Left ventricle myocardium superior (tissue), 1 donor: ENCODE measurements at regions not wholly inside any gene's neighbourhood (a gene's known extent, or its start where the extent isn't known, plus 50 kb on each side); places are given as distances from the start of the nearest gene placed in this dataset.
"Not testable (repeated sequence)": the region's sequence is repeated elsewhere in the genome, so short reads cannot be mapped to it uniquely, and the experiment has no call there.

ENCODE experiments used
- ATAC-seq: fragments of 200-7000 bp; cut with Tn5 transposase; one replicate; pipeline ENCODE4 v1.9.1; 2020; ENCODE audit warnings: mild to moderate bottlenecking, moderate library complexity
- DNase-seq: peaks from one replicate; pipeline ENCODE4 v3.0.0-alpha.2; 2020
- intact Hi-C: fragments of 100-400 bp; cut with micrococcal nuclease; formaldehyde crosslinking; loops from one replicate; pipeline ENCODE4 v1.11.0; 2022
- donor health status: DM: no; HTN: yes; CAD: no; lungs with severe emphysema.

DNA sequence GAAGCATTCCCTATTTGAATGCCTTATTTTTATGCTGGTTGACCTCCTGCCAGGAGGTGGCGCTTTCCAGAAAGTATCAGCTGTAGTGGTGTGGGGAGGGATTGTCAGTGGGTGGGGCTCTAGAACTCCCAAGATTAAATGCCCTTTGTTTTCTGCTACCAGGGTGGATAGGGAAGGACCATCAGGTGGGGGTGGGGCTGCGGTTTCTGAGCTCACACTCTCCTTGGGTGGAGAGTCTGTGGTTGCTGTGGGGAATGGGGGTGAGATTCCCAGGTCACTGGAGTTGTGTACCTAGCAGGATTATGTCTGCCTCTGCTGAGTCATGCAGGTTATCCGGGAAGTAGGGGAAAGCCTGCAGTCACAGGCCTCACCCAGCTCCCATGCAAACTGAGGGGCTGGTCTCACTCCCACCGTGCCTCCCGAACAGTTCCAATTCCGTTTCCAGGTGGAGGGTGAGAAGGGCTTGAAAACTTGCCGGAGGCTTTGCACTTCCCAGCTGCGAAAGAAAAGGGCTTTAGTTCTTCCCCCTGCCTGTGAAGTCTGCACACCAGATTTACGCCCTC, 68.3 kb downstream of the ALG10B start:
- DNase-seq: no peak
- no peak for ATAC-seq
- intact Hi-C loops: no loop called here

DNA sequence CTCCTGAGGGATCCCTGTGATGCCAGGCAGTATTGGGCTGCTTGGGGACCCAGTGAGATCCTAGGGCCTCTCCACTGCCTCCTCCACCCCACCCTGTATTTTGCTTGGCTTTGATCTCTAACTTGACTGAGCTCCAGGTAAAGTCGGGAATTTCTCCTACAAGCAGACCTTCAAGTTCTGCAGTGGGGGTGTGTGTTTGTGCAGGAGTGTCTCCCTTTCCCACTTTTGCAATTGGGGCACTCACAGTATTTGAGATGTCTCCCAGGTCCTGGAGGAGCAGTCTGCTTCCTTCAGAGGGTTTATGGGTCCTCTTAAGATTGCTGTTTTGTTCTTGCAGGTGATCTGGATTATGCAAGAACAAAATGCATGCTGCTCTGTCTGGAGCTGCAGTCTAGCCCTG, 68.9 kb downstream of the ALG10B start:
- DNase-seq (no peak), ATAC-seq (no peak)
- intact Hi-C loops: no loop called here

DNA sequence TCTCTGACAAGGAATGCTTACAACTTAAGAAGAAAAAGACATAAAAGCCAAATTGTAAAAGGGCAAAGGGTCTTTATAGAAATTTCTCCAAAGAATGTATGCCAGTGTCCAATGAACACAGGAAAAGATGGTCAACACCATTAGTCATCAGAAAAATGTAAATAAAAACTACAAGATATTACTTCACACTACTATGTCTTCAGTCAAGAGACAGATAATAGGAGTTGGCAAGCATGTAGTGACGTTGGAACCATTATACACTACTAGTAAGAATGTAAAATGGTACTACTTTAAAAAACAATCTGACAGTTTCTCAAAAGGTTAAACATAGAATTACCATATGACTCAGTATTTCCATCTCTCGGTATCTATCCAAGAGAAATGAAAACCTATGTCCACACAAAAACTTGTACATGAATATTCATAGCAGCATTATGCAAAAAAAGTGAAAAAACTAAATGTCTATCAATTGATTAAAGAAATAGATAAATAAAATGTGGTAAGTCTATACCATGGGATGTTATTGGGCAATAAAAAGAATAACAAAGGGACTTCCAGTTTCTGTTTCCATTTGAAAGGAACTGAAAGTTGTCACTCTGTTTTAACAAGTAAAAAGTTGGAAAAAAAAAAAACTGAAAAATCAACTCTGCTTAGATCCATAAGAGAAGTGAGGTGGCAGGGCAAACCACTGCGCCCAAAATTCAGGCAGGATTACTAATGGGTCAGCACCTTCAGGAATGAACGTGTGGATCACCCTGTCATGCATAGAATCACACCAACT, 69.8 kb downstream of the ALG10B start:
- ATAC-seq (no peak), DNase-seq (no peak)
- intact Hi-C loops: no loop called here

DNA sequence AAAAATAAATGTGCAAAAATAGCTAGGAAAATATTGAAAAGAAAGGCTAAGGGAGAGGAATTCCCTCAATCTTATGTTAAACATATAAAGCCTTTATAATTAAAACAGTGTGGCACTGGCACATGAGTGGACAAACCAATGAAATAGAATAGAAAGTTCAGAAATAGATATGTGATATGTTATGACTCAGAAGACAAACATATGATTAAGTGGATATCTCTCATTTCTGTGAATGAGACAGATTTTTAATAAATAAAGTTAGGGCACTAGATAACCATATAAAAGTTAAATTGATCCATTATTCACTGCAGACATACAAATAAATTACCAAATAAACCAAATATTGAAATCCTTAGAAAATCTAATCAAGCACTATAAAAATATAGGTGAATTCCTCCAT, 73.0 kb downstream of the ALG10B start:
- ATAC-seq (no peak), DNase-seq (no peak)
- intact Hi-C loops: no loop called here

DNA sequence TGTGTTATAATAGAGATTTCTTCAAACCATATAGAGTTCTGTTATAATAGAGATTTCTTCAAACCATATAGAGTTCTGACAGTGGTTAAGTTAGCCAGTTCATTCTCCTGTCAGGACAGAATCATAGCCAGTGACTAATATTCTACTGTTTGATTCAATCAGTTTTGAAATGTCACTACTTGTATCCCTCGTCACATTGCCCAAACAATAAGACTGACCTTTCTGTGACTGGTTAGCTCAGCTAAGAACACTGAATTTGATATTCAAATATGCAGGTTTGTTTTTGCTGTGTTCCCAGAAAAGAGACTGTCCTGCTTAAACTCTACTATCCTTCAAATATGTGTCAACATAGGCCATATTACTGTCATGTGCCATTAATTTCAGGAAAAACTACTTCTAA, 74.4 kb downstream of the ALG10B start:
- ATAC-seq: no peak
- DNase-seq: no peak
- intact Hi-C loops: no loop called here

DNA sequence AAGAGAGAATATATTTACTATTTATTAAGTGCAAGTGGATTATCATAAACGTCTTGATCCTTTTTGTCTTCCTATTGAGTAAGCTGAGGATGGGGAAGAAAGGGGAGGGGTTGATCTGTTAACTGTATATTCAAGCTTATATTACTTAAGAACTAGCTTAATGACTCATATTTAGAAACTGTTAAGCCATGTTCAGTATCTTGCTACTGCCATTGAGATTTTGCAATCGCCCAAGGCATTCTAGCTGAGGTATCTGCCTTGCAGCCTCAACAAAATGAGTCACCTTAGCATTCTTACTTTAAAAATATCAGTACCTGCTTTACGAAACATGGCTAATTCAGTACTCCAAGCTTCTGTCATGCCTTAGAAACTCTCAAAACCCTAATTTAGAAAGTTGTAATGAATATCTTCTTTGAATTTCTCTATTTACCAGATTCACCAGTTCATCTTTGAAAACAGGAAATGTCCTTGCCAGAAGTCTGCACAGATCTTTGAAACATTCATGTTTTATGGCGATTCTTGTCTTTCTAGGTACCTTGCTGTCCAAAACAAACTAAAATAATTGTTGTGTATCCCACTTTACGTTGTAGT, 76.1 kb downstream of the ALG10B start:
- no peak for ATAC-seq
- no peak for DNase-seq
- intact Hi-C loops: no loop called here

DNA sequence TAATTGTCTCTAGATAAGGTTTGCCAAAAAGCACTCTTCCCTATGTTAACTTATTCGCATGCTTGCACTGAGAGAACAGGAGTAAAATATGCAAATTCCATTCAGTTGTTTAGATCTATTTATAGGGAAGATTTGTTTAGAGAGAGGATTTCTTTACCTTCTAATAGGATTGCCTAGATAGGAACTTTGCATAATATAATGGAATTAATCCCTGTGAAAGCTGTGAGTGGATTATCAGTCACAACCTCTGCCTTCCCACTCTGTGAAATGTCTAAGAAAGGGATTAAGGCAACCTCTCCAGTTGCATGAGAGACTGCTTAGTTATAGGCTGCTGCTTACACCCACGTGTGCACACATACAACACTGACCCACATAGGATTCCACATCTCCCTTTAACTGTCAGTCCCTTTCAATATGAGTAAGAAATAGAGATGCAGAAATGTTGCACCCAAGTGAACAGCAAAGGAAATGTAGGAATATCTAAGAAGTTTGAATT, 83.2 kb downstream of the ALG10B start:
- ATAC-seq (no peak), DNase-seq (no peak)
- intact Hi-C loops: no loop called here

DNA sequence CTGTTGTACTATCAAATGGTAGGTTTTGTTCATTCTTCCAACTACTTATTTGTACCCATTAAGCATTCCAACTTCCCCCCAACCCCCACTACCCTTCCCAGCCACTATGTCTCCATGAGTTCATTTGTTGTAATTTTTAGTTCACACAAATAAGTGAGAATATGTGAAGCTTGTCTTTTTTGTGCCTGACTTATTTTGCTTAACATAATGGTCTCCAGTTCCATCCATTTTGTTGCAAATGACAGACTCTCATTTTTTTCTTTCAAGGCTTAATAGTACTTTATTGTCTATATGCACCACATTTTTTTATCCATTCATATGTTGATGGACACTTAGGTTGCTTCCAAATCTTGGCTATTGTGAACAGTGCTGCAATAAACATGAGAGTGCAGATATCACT, 86.2 kb downstream of the ALG10B start:
- no peak for ATAC-seq
- intact Hi-C loops: no loop called here
- no peak for DNase-seq

DNA sequence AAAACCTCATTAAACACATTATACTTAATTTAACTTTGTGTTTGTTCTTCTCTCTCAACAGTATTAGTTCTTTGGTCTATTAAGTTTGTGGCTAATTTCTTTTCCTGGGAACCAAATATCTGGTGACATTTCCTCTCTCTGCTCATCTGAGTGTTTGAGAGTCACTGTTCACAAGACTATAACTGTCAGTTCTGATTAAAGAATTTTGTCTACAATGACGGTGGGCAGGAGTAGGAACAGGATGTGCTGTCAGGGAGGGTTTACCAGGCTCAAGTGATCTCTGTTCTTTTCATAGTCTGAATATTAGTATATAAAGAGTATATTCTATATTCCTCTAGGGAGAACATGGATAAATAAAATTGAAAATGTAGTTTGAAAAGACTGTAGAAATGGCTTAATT, 92.9 kb downstream of the ALG10B start:
- ATAC-seq (no peak), DNase-seq (no peak)
- intact Hi-C loops: no loop called here

DNA sequence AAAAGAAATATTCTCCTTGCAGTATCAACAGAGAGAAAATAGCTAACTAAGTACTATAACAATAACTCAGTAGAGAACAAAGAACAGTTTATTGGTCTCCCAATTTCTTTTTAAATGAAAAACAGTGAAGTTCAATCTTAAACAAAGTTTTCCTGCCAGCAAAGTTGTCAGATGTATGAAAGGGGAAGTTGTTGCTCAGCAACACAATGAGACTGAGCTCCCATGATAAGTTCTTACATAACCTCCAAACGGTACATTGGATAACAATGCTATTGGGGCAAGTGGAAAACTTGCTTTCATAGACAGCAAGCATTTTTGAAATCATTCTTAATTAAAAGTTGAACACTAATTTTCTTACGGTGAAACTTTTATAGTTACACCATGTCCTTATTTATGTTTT, 94.9 kb downstream of the ALG10B start:
- no peak for DNase-seq
- intact Hi-C loops: no loop called here
- no peak for ATAC-seq

DNA sequence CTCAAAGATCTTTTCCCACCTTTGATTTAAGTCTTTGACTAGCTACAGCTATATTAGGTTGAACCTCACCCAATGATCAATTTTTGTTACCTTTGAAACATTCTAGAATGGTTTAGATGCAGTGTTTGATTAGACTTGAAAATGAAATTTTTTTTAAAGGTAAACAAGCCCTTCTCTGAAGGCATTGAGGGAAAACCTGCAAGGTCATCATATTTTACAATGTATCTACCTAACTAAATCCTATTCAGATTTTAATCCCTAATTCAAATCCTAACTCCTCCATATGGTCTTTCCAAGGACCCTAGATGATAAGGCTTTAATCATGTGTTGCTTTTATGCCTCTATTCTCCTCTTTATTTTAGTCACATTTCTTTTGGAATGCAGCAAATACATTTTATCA, 95.4 kb downstream of the ALG10B start:
- no peak for ATAC-seq
- intact Hi-C loops: no loop called here
- no peak for DNase-seq

DNA sequence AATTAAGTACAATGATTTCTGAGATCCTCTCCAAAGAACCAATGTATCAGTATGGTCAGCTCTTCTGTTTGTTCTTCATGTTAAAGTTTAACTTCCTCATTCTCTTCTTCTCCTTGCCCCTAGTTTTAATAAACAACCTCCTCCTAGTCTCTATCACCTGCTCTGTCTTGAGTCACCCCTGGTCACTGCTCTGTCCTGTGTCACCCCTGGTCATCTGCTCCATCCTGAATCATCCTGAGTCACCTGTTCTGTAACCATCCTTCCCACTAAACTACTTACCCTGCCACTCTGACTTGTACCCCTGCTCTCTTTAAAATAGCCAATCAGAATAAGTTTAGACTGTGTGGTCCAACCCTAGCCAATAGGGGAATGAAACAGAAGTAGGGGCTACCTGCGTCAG, 100.5 kb downstream of the ALG10B start:
- DNase-seq: no peak
- intact Hi-C loops: no loop called here
- ATAC-seq: no peak

DNA sequence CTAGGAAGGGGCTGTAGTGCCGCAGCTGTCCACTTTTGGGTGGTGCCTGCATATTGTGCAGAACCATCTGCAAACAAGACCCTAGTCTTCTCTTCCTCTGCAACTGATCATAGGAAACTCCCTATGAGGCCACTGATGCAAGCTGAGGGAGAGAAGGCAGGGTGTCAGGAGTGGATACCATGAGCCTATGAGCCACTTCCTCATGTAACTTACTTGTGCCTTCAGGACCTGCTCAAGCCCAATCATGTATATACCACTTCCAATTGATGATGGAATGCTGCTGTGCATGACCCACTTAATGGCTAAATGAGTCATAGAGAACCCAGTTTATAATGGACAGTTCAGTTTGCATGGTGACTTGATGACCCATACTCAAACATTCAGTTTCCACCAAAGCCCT, 107.9 kb downstream of the ALG10B start:
- DNase-seq: no peak
- ATAC-seq: no peak
- intact Hi-C loops: no loop called here

DNA sequence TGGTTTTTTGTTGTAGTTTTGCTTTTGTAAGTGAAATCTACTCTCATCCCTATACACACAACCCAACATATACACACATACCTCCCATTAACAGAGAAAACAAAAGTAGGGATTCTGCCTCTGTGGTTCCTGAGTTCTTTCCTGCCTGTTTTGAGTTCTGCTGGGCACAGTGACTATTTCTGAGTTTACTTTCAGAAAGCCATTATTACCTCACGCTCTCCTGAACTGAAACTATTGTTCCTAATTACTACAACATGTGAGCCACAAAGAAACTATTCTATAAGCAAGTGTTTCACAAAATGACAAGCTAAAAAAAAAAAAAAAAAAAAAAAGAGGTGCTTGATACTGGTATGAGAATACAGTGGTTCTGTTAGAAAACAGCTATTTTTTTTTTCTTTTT, 110.9 kb downstream of the ALG10B start:
- DNase-seq (no peak), ATAC-seq (no peak)
- intact Hi-C loops: no loop called here

DNA sequence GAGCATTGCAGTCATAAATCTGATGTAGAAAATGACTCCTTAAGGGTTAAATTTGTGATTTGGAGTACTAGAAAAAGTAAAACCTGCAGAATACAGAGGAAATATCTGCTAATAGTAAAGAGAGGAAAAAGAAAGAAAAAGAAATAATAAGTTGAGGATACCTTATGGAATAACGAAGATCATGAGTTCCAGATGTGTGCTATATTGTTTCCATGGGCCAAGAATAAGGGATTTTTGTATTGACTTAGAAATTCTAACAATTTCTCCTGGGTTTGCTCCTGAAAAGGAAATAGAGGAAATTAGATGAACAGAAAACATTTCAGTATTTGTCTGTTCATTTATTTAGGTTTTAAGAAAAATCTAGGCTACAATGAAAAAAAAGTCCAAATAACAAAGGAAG, 115.3 kb downstream of the ALG10B start:
- intact Hi-C loops: no loop called here
- ATAC-seq: no peak

DNA sequence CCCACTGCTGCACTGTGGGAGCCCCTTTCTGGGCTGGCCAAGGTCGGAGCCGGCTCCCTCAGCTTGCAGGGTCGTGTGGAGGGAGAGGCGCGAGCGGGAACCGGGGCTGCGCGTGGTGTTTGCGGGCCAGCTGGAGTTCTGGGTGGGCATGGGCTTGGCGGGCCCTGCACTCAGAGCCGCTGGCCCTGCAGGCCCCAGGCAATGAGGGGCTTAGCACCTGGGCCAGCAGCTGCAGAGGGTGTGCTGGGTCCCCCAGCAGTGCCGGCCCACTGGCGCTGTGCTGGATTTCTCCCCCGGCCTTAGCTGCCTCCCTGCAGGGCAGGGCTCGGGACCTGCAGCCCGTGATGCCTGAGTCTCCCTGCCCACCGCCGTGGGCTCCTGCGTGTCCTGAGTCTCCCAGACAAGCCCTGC, 125.3 kb downstream of the ALG10B start:
- peak; percentile 18 for DNase-seq
- ATAC-seq, intact Hi-C loops: not testable (repeated sequence)

More for the DNA sequence above, 115.3 kb downstream of the ALG10B start:
- no peak for DNase-seq

DNA sequence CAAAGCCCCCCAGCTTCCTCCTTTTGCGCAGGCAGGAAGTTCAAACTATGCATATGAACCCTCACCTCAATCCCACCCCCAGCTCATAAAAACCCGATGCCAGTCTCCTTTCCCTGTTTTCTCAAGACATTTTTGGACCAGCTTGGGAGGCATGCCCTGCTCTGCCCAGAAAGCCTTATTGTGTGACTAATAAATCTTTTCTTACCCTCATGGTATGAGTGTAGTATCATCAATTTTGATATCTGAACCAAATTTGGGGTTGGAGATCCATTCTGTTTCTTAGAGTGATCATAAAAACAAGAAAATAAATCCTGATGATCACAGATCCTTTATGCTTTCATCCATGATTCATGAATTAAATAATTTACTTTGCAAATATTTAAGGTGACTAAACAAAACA, 128.5 kb downstream of the ALG10B start:
- ATAC-seq: no peak
- intact Hi-C loops: no loop called here

DNA sequence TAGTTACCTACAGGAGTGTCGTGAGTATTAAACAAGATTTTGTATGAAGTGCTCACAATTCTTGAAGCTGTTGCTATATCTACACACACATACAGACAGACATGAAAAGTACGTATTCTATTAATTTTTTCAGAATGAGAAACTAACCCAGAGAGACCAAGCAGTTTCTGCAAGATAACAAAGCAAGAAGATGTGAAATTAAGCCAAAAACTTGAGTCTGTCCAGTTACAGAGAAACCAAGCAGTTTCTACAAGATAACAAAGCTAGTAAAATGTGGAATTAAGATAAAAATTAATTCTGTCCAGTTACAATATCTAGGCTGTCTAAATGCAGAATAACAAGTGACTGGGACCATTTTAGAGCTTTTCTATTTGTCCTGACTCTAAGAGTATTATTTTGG, 132.4 kb downstream of the ALG10B start:
- DNase-seq: no peak
- no peak for ATAC-seq
- intact Hi-C loops: no loop called here

More for the DNA sequence above, 128.5 kb downstream of the ALG10B start:
- no peak for DNase-seq

DNA sequence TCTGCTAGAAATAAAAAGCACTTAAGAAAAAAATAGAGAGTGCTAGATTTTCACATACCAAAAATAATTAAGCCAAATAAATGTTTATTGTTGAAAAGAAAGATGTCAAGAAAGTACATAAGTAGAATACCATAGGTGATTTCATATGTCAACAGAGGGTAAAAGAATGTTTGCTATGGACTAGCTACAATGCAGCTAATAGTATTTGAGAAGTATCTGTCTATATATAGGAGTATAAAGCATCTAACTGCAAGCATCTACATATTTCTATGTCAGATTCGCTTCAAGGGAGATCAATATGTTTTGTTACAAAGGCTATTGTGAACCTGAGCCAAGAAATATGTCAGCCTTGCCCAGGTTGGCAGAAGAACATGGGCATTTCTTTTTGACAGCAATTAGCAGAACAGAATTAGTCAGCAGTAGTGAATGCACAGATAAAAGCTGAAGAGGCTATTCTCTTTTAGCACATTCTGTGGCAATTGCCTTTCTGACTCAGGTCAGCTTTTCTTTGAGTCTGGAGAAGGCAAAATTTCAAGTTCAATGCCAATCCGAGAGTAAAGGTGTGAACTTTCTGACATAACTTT, 140.1 kb downstream of the ALG10B start:
- intact Hi-C loops: no loop called here
- DNase-seq: no peak
- ATAC-seq: no peak

DNA sequence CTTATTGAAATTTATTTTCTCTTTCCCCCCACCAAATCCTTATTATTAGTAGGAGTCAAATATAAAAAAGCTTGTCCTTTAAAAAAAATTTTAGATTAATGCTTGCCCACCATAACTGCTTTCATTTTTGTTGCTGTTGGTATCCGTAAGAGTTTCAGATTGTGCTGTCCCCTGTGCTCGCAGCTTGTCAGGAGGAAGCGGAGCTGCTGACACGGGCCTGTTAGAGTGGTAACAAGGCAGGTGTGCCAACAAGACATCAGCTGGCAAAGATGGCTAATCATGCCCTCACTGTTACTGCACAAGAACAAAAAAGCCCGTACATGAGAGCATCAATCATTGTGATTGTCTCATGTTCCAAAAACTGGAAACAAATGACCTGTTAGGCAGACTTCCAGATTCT, 148.4 kb downstream of the ALG10B start:
- intact Hi-C loops: no loop called here
- ATAC-seq (no peak), DNase-seq (no peak)
